H9 (cell line): ENCODE measurements at regions not wholly inside any gene's neighbourhood (a gene's known extent, or its start where the extent isn't known, plus 50 kb on each side); places are given as distances from the start of the nearest gene placed in this dataset.

ENCODE experiments used
- DNase-seq: peaks from one replicate; pipeline ENCODE4 v3.0.0-alpha.2; 2017
- H2AFZ ChIP-seq: one replicate; pipeline ENCODE4 v1.6.1; 2013; ENCODE audit warnings: mild to moderate bottlenecking, low read length, control low read depth, moderate library complexity
- H2AK5ac ChIP-seq: 2 replicates; pipeline ENCODE4 v1.6.1; 2013; ENCODE audit warnings: low read length, control low read depth, mixed read lengths; ENCODE audit not compliant: insufficient read length
- H2BK120ac ChIP-seq: one replicate; pipeline ENCODE4 v1.6.1; 2013; ENCODE audit warnings: low read depth, mild to moderate bottlenecking, low read length, control low read depth, inconsistent platforms; ENCODE audit not compliant: poor library complexity, severe bottlenecking
- H2BK12ac ChIP-seq: 2 replicates; pipeline ENCODE4 v1.6.1; 2013; ENCODE audit warnings: low read length, control low read depth, mixed read lengths, low read depth; ENCODE audit not compliant: insufficient read length
- H2BK15ac ChIP-seq: 2 replicates; pipeline ENCODE4 v1.6.1; 2013; ENCODE audit warnings: low read depth, low read length, control low read depth
- H2BK20ac ChIP-seq: one replicate; pipeline ENCODE4 v1.6.1; 2013; ENCODE audit warnings: low read depth, mild to moderate bottlenecking, low read length, control low read depth, inconsistent platforms; ENCODE audit not compliant: poor library complexity, severe bottlenecking
- H2BK5ac ChIP-seq: 2 replicates; pipeline ENCODE4 v1.6.1; 2013; ENCODE audit warnings: low read length, control low read depth, mixed read lengths; ENCODE audit not compliant: insufficient read length
- H3K14ac ChIP-seq: 2 replicates; pipeline ENCODE4 v1.6.1; 2013; ENCODE audit warnings: low read length, control low read depth; ENCODE audit not compliant: insufficient read depth
- H3K18ac ChIP-seq: 2 replicates; pipeline ENCODE4 v1.6.1; 2013; ENCODE audit warnings: low read depth, mild to moderate bottlenecking, mixed read lengths, low read length, control low read depth; ENCODE audit not compliant: insufficient read length
- H3K23ac ChIP-seq: 2 replicates; pipeline ENCODE4 v1.6.1; 2013; ENCODE audit warnings: low read length, control low read depth, mixed read lengths, low read depth; ENCODE audit not compliant: insufficient read length
- H3K23me2 ChIP-seq: 2 replicates; pipeline ENCODE4 v1.6.1; 2013; ENCODE audit warnings: low read depth, mild to moderate bottlenecking, mixed read lengths, low read length, control low read depth; ENCODE audit not compliant: insufficient read length, poor library complexity, severe bottlenecking
- H3K27ac ChIP-seq: 2 replicates; pipeline ENCODE4 v1.5.1; 2013; ENCODE audit warnings: low read length, control low read depth, mixed read lengths, low read depth; ENCODE audit not compliant: insufficient read length
- H3K27me3 ChIP-seq: 2 replicates; pipeline ENCODE4 v1.6.1; 2013; ENCODE audit warnings: low read length, control low read depth, inconsistent platforms; ENCODE audit not compliant: insufficient read depth
- H3K4ac ChIP-seq: 2 replicates; pipeline ENCODE4 v1.6.1; 2013; ENCODE audit warnings: low read depth, mild to moderate bottlenecking, control low read depth, inconsistent platforms, low read length, moderate library complexity
- H3K4me1 ChIP-seq: 2 replicates; pipeline ENCODE4 v1.6.1; 2013; ENCODE audit warnings: low read length, control low read depth, inconsistent platforms; ENCODE audit not compliant: insufficient read depth
- H3K4me2 ChIP-seq: 2 replicates; pipeline ENCODE4 v1.6.1; 2013; ENCODE audit warnings: low read length, control low read depth, mixed read lengths; ENCODE audit not compliant: insufficient read length, insufficient read depth
- H3K56ac ChIP-seq: 2 replicates; pipeline ENCODE4 v1.6.1; 2013; ENCODE audit warnings: low read depth, mild to moderate bottlenecking, mixed read lengths, low read length, control low read depth; ENCODE audit not compliant: insufficient read length
- H3K79me1 ChIP-seq: 2 replicates; pipeline ENCODE4 v1.6.1; 2013; ENCODE audit warnings: low read depth, mild to moderate bottlenecking, moderate library complexity, low read length, control low read depth, inconsistent platforms; ENCODE audit not compliant: insufficient read depth, poor library complexity, severe bottlenecking
- H3K79me2 ChIP-seq: 2 replicates; pipeline ENCODE4 v1.6.1; 2013; ENCODE audit warnings: low read length, control low read depth, inconsistent platforms; ENCODE audit not compliant: insufficient read depth
- H3K9ac ChIP-seq: 2 replicates; pipeline ENCODE4 v1.6.1; 2013; ENCODE audit warnings: low read length, control low read depth, mixed read lengths; ENCODE audit not compliant: insufficient read length; ENCODE audit errors: extremely low read depth
- H3K9me3 ChIP-seq: one replicate; pipeline ENCODE4 v1.6.1; 2013; ENCODE audit warnings: low read depth, low read length, inconsistent platforms; ENCODE audit not compliant: control insufficient read depth
- H3T11ph ChIP-seq: one replicate; pipeline ENCODE4 v1.6.1; 2013; ENCODE audit warnings: mild to moderate bottlenecking, low read length, control low read depth, inconsistent platforms
- H4K20me1 ChIP-seq: one replicate; pipeline ENCODE4 v1.6.1; 2013; ENCODE audit not compliant: control insufficient read depth, insufficient read length, insufficient read depth
- H4K5ac ChIP-seq: 2 replicates; pipeline ENCODE4 v1.6.1; 2013; ENCODE audit warnings: low read depth, mild to moderate bottlenecking, mixed read lengths, low read length, control low read depth; ENCODE audit not compliant: insufficient read length
- H4K8ac ChIP-seq: replicated peaks from 2 replicates; pipeline ENCODE4 v1.6.1; 2013; ENCODE audit warnings: low read length, control low read depth, mixed read lengths, low read depth; ENCODE audit not compliant: insufficient read length
- H4K91ac ChIP-seq: 2 replicates; pipeline ENCODE4 v1.6.1; 2013; ENCODE audit warnings: low read depth, mild to moderate bottlenecking, moderate library complexity, mixed read lengths, low read length, control low read depth; ENCODE audit not compliant: insufficient read length
- H3K27ac Mint-ChIP-seq, 3 experiments: 2 replicates in 2 of 3; 3 replicates in 1 of 3; pipeline ENCODE4 v1.8.0; 2020 to 2021; ENCODE audit warnings: mixed read lengths in 3 of 3, mild to moderate bottlenecking in 1 of 3, moderate library complexity in 1 of 3
- H3K27me3 Mint-ChIP-seq: 2 replicates; pipeline ENCODE4 v1.8.0; 2021; ENCODE audit warnings: low read depth, mild to moderate bottlenecking, moderate library complexity, mixed read lengths
- H3K36me3 Mint-ChIP-seq, 3 experiments: 2 replicates in 2 of 3; 3 replicates in 1 of 3; pipeline ENCODE4 v1.8.0; 2020 to 2021; ENCODE audit warnings: low read depth in 3 of 3, mixed read lengths in 3 of 3; ENCODE audit not compliant: insufficient read depth in 1 of 3
- H3K4me1 Mint-ChIP-seq, 2 experiments: 2 replicates each; pipeline ENCODE4 v1.8.0; 2020; ENCODE audit warnings: mixed read lengths in 2 of 2
- H3K4me3 Mint-ChIP-seq, 2 experiments: 2 replicates in 1 of 2; 3 replicates in 1 of 2; pipeline ENCODE4 v1.8.0; 2020 to 2021; ENCODE audit warnings: mild to moderate bottlenecking in 2 of 2, mixed read lengths in 2 of 2, moderate library complexity in 1 of 2
- H3K9me3 Mint-ChIP-seq, 2 experiments: 2 replicates in 1 of 2; 3 replicates in 1 of 2; pipeline ENCODE4 v1.8.0; 2020; ENCODE audit warnings: mild to moderate bottlenecking in 2 of 2, mixed read lengths in 2 of 2, moderate library complexity in 1 of 2
- WGBS: extraction: QIAGEN DNeasy Blood & Tissue Kit; methylation state at CpG from one replicate; pipeline ENCODE4 v1.1.7; 2013; ENCODE audit warnings: missing lambda C conversion rate, low lambda C conversion rate, mixed read lengths; ENCODE audit not compliant: insufficient read length; ENCODE audit errors: extremely low coverage; 5-methylcytosine and 5-hydroxymethylcytosine counted together
- TF ChIP-seq, protein P1 (sequence below): fragments of 200-600 bp; sonication (generic); conservative IDR thresholded peaks from 3 replicates; pipeline ENCODE4 v1.8.0; 2021; ENCODE audit warnings: antibody characterized with exemption, mild to moderate bottlenecking

DNA sequence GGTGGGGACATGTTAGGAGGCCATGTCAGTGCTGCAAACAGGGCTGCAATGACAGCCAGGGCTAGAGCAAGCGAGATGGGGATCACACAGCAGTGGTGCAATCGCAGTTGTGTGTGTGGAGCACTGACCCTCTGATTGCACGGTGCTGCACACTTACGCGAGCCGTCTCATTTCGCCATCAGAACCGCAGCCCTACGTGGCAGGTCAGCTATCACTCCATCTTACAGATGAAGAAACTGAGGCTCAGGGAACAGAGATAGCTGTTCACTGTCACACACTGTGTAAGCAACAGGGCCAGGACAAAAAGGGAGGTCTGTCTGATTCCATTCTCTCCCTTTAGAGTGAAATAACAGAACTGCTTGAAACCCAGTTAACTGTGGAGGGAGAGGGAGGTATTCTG, 104.8 kb upstream of the SLC45A1 start:
- TF ChIP-seq, protein P1, sequence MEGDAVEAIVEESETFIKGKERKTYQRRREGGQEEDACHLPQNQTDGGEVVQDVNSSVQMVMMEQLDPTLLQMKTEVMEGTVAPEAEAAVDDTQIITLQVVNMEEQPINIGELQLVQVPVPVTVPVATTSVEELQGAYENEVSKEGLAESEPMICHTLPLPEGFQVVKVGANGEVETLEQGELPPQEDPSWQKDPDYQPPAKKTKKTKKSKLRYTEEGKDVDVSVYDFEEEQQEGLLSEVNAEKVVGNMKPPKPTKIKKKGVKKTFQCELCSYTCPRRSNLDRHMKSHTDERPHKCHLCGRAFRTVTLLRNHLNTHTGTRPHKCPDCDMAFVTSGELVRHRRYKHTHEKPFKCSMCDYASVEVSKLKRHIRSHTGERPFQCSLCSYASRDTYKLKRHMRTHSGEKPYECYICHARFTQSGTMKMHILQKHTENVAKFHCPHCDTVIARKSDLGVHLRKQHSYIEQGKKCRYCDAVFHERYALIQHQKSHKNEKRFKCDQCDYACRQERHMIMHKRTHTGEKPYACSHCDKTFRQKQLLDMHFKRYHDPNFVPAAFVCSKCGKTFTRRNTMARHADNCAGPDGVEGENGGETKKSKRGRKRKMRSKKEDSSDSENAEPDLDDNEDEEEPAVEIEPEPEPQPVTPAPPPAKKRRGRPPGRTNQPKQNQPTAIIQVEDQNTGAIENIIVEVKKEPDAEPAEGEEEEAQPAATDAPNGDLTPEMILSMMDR, result no peak
- Histone ChIP-seq H3K9ac (no peak overlapping the region), H3K4me2 (no peak overlapping the region), H4K5ac (no peak overlapping the region), H2BK120ac (no peak overlapping the region), H3K23me2 (no peaks in the 10 kb centered on the region), H4K91ac (no peak overlapping the region), H2BK12ac (no peak overlapping the region), H4K8ac (no peak overlapping the region), H3K27me3 (no peaks in the 10 kb centered on the region), H3K18ac (no peak overlapping the region), H3K56ac (no peak overlapping the region), H3K14ac (no peak overlapping the region), H3T11ph (no peak overlapping the region), H3K23ac (no peak overlapping the region), H2AK5ac (no peak overlapping the region), H2AFZ (no peak overlapping the region), H3K27ac (no peak overlapping the region), H3K79me2 (no peaks in the 10 kb centered on the region), H2BK5ac (no peak overlapping the region), H4K20me1 (no peaks in the 10 kb centered on the region), H2BK20ac (no peak overlapping the region), H2BK15ac (no peak overlapping the region), H3K4me1 (peaks cover 2% of the 10 kb centered on the region; the same call in 1 of the 2 replicates), H3K9me3 (no peaks in the 10 kb centered on the region), H3K4ac (no peak overlapping the region), H3K79me1 (no peaks in the 10 kb centered on the region)
- WGBS, result no CpG with 5 or more reads among the region's 9 CpGs
- no peak overlapping the region for H3K4me3 Mint-ChIP-seq
- H3K36me3 Mint-ChIP-seq, result no peaks in the 10 kb centered on the region
- H3K4me1 Mint-ChIP-seq, result peaks cover 43 to 56% of the 10 kb centered on the region in 2 experiments
- no peak overlapping the region; a peak in 2 of 7 replicates for H3K27ac Mint-ChIP-seq
- no peak for DNase-seq
- H3K9me3 Mint-ChIP-seq, result no peaks in the 10 kb centered on the region; a peak in 1 of 5 replicates
- H3K27me3 Mint-ChIP-seq, result peaks cover 22% of the 10 kb centered on the region
